ENCODE measurements at regions not wholly inside any gene's neighbourhood (a gene's known extent, or its start where the extent isn't known, plus 50 kb on each side); places are given as distances from the start of the nearest gene placed in this dataset.

GRCh38 chr3:76685858-76686257 is 354.0 kb upstream of the ROBO2 start:
- DNase-seq (ENCODE audit: low spot score) = no peak

GRCh38 chr3:76687019-76687418 is 352.9 kb upstream of the ROBO2 start:
- DNase-seq (ENCODE audit: low spot score) = no peak

- DNase-seq (ENCODE audit: low spot score) = no peak
Measured at GRCh38 chr3:76694063-76694462, 345.8 kb upstream of the ROBO2 start.

GRCh38 chr3:76698136-76698706 is 341.7 kb upstream of the ROBO2 start:
- no peak for DNase-seq (ENCODE audit: low spot score)

- DNase-seq (ENCODE audit: low spot score) = no peak
Measured at GRCh38 chr3:76699846-76700245, 340.1 kb upstream of the ROBO2 start.

- no peak for DNase-seq (ENCODE audit: low spot score)
Measured at GRCh38 chr3:76700323-76700722, 339.6 kb upstream of the ROBO2 start.

GRCh38 chr3:76702676-76703075 is 337.2 kb upstream of the ROBO2 start:
- no peak for DNase-seq (ENCODE audit: low spot score)

- DNase-seq (ENCODE audit: low spot score) = no peak
Measured at GRCh38 chr3:76715426-76715825, 324.5 kb upstream of the ROBO2 start.

GRCh38 chr3:76723366-76723765 is 316.5 kb upstream of the ROBO2 start:
- DNase-seq (ENCODE audit: low spot score) = no peak

GRCh38 chr3:76724075-76724474 is 315.8 kb upstream of the ROBO2 start:
- no peak for DNase-seq (ENCODE audit: low spot score)

GRCh38 chr3:76724706-76725105 is 315.2 kb upstream of the ROBO2 start:
- DNase-seq (ENCODE audit: low spot score) = no peak

GRCh38 chr3:76726034-76726433 is 313.9 kb upstream of the ROBO2 start:
- DNase-seq (ENCODE audit: low spot score) = no peak

GRCh38 chr3:76728426-76728825 is 311.5 kb upstream of the ROBO2 start:
- no peak for DNase-seq (ENCODE audit: low spot score)

GRCh38 chr3:76731471-76731870 is 308.4 kb upstream of the ROBO2 start:
- DNase-seq (ENCODE audit: low spot score) = no peak

- DNase-seq (ENCODE audit: low spot score) = no peak
Measured at GRCh38 chr3:76733073-76733759, 306.7 kb upstream of the ROBO2 start.

- DNase-seq (ENCODE audit: low spot score) = no peak
Measured at GRCh38 chr3:76735152-76735551, 304.7 kb upstream of the ROBO2 start.

- no peak for DNase-seq (ENCODE audit: low spot score)
Measured at GRCh38 chr3:76753599-76753998, 286.3 kb upstream of the ROBO2 start.

GRCh38 chr3:76754247-76754646 is 285.7 kb upstream of the ROBO2 start:
- no peak for DNase-seq (ENCODE audit: low spot score)

- DNase-seq (ENCODE audit: low spot score) = no peak
Measured at GRCh38 chr3:76756577-76756976, 283.3 kb upstream of the ROBO2 start.

- no peak for DNase-seq (ENCODE audit: low spot score)
Measured at GRCh38 chr3:76760336-76760735, 279.6 kb upstream of the ROBO2 start.

GRCh38 chr3:76765511-76765910 is 274.4 kb upstream of the ROBO2 start:
- no peak for DNase-seq (ENCODE audit: low spot score)

GRCh38 chr3:76768912-76769311 is 271.0 kb upstream of the ROBO2 start:
- no peak for DNase-seq (ENCODE audit: low spot score)

GRCh38 chr3:76776927-76777326 is 263.0 kb upstream of the ROBO2 start:
- DNase-seq (ENCODE audit: low spot score) = no peak

GRCh38 chr3:76788206-76788605 is 251.7 kb upstream of the ROBO2 start:
- no peak for DNase-seq (ENCODE audit: low spot score)

Measured in H4 (cell line).